ENCODE measurements at regions not wholly inside any gene's neighbourhood (a gene's known extent, or its start where the extent isn't known, plus 50 kb on each side); places are given as distances from the start of the nearest gene placed in this dataset.

- no peak overlapping the region for H3K4me3 ChIP-seq (replicated peaks; ENCODE audit: low read depth, low read length)
- TF ChIP-seq CTCF (IDR thresholded peaks at IDR 0.05; ENCODE audit: low read depth, low read length, missing control alignments), result no peak
- DNase-seq (ENCODE audit: extremely low read depth, low read depth), result no peak
These were observed 166.0 kb upstream of the IGSF21 start for GRCh38 chr1:17941431-17942189.

- TF ChIP-seq CTCF (IDR thresholded peaks at IDR 0.05; ENCODE audit: low read depth, low read length, missing control alignments), result no peak
- H3K4me3 ChIP-seq (replicated peaks; ENCODE audit: low read depth, low read length), result no peak overlapping the region
- no peak for DNase-seq (ENCODE audit: extremely low read depth, low read depth)
These were observed 164.1 kb upstream of the IGSF21 start for GRCh38 chr1:17943506-17943905.

GRCh38 chr1:17944646-17945045 is 163.0 kb upstream of the IGSF21 start:
- no peak for DNase-seq (ENCODE audit: extremely low read depth, low read depth)
- H3K4me3 ChIP-seq (replicated peaks; ENCODE audit: low read depth, low read length), result no peak overlapping the region
- TF ChIP-seq CTCF (IDR thresholded peaks at IDR 0.05; ENCODE audit: low read depth, low read length, missing control alignments), result no peak

- no peak overlapping the region for H3K4me3 ChIP-seq (replicated peaks; ENCODE audit: low read depth, low read length)
- no peak for DNase-seq (ENCODE audit: extremely low read depth, low read depth)
- TF ChIP-seq CTCF (IDR thresholded peaks at IDR 0.05; ENCODE audit: low read depth, low read length, missing control alignments), result no peak
These were observed 161.2 kb upstream of the IGSF21 start for GRCh38 chr1:17946434-17946833.

GRCh38 chr1:17948594-17948993 is 159.0 kb upstream of the IGSF21 start:
- H3K4me3 ChIP-seq (replicated peaks; ENCODE audit: low read depth, low read length), result no peak overlapping the region
- no peak for DNase-seq (ENCODE audit: extremely low read depth, low read depth)
- no peak for TF ChIP-seq CTCF (IDR thresholded peaks at IDR 0.05; ENCODE audit: low read depth, low read length, missing control alignments)

- no peak overlapping the region for H3K4me3 ChIP-seq (replicated peaks; ENCODE audit: low read depth, low read length)
- TF ChIP-seq CTCF (IDR thresholded peaks at IDR 0.05; ENCODE audit: low read depth, low read length, missing control alignments), result no peak
- DNase-seq (ENCODE audit: extremely low read depth, low read depth), result no peak
These were observed 158.1 kb upstream of the IGSF21 start for GRCh38 chr1:17949511-17949910.

- DNase-seq (ENCODE audit: extremely low read depth, low read depth), result no peak
- H3K4me3 ChIP-seq (replicated peaks; ENCODE audit: low read depth, low read length), result no peak overlapping the region
- TF ChIP-seq CTCF (IDR thresholded peaks at IDR 0.05; ENCODE audit: low read depth, low read length, missing control alignments), result no peak
These were observed 156.9 kb upstream of the IGSF21 start for GRCh38 chr1:17950728-17951127.
